Fibroblast of skin of abdomen (primary cell): ENCODE measurements at regions not wholly inside any gene's neighbourhood (a gene's known extent, or its start where the extent isn't known, plus 50 kb on each side); places are given as distances from the start of the nearest gene placed in this dataset.

Experiments used
- DNase-seq: peaks from one replicate; pipeline ENCODE4 v3.0.0-alpha.2; 2013

DNA sequence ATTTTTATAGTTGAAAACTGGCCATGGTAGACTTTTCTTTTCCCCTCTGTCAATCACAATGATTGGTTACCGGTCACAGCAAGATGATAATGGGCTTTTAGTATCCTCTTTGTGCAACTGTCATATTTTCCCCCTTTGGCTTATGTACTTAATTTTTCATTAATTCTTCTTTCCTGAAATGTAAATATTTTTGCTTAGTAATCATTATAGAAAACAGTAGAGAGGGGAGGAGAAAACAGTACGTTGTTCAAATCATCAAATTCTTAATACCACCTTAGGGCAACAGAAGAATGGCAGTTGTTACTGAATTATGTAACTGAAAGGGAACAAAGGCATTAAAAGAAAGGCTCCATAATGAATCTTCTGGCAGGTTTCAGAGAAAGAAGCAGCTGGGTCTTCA, 699.0 kb downstream of the METTL4 start:
- DNase-seq, result no peak

DNA sequence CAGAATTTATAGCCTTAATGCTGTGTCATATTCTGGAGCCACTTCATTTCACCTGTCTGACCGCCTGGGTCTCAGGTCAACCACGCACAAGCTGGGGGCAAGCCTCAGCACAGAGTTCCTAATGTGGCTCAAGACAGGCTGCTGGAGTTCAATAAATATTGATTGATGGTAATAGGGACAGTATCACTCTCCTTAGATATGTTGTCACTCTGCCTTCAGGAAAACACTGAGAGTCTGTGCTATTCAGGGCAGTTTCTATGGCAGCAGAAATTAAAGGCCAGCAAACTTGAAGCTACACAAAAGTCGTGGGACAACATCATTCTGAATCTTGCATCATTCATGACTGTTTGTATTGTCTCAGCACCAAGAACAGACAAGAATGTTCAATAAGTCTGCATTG, 696.1 kb downstream of the METTL4 start:
- DNase-seq, result no peak

DNA sequence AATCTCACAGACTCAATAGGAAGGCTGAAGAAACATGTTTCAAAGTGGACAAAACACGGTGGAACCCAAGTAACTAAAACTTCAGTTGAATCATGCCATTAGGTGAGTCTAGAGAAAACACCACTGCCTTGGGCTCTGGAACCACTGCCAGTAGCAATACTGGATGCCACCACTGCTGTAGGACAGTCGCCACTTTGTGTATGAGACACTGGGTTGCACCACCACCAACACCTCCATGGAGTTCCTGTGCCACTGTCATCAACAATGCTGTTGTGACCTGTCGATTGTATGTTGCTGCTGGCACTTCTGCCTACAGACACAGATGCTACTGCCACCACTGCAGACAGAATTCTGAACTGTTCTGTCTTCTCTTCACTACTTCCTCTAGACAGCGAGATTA, 686.7 kb downstream of the METTL4 start:
- no peak for DNase-seq

DNA sequence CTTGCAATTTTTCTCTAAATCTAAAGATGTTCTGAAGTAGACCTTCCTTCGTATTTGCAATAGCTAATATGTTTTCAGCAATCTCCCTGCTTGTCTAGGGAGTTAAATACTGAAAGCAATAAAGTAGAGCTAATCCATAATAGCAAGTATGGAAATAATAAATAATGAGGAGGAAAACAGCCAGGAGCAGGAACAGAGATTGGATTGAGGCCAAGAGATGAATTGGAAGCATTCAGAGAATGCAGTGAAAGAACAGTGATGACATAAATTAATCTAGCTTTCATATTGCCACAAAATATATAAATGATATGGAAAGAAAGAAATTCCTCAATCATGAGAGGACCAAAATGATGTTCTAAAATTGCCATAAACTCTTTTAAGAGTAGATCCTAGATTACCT, 679.7 kb downstream of the METTL4 start:
- no peak for DNase-seq

DNA sequence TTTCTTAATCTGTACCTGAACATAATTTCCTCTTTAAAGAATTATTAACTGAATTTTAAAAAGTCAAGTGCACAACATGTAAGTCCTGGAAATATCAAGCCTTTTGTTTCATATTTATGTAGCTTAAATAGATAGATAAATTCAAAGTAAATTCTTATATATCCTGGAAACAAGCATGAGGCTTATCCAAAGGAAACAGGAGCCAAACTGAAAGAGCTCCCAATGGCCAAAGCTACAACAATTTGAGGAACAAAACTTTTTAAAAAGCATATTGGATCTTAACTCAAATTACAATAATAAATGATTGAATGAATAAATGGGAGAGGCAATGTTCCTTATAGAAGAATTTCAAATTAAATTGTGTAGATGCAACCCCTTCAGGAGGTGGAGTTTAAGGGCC, 679.1 kb downstream of the METTL4 start:
- DNase-seq, result no peak

DNA sequence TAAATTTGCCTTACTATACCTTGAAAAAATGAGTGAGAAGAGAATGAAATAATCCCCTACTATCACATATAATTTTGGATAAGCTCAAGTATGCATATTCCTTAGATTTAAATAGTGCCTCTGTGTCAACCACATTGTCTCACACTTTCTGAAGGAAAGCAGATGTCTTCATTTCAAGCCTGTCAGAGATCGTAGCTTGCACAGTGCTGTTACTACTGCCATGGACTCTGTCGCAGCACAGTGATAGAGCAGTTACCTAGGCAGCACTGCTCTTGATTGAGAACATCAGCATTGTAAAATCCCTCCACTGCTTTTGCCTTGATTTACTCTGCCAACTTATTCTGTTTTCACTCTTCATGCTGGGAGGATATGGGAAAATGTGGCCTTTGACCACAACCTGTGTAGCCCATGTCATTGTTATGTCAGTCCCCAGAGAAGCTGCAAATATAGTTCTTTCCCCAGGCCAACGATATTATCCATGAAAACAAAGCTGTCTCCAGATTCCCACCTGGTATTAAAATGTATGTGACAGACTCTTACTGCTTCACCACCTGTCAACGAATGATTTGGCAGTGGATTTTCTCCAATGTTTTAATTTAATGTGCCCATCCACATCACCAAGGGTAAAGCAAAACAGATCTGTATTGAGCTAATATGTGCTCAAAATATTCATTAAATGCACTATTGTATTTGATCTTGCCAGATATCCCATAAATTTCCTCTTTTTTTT, 675.7 kb downstream of the METTL4 start:
- DNase-seq, result no peak

DNA sequence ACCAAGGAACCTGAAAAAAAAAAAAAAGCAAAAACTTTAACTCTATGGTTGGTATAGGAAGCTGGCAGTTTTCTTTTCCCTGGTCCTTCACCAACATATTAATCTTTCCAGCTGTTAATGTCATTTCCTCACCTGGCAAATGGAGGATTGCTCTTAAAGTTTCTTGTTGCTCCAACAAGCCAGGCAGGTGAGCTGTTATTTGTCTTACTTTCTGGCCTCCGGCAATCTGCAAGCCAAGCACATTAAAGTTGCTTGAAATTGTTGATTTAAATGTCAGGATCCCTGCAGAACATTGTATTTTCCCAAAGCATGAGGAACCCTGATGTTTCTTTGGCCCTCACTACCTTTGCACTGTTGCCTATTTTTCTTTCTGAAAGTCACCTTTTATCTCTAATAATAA, 664.9 kb downstream of the METTL4 start:
- DNase-seq, result no peak

DNA sequence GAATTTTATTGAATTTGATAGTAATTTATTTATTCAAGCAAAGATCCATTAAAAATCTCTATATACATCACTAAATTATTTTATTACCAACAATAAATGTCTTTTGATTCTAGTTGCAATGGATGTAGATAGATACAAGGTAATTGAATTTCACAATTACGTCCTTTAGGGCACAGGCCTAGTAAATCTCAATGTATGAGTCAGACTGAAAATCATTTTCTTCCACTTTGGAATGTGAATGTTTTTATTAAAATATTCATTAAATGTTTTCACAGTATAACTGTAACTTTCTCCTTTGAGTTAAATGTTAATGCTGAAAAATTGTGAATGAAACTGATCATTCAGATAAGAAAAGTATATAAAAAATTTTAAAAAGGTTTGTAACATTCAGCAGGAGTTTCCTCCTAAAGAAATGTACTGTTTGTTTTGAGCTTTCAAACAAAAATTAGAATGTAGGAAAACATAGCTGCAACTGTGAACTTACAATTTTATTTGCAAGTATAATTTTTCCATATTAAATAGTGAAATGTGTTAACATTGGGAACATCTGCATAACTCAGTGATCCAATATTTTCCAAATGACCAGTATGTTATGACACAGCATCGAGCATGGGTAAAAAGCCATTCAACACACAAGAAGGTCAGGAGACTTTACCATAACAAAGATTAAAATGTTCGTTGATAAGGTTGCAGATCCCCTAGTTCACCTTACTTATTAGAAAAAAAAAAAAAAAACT, 663.7 kb downstream of the METTL4 start:
- DNase-seq, result no peak

DNA sequence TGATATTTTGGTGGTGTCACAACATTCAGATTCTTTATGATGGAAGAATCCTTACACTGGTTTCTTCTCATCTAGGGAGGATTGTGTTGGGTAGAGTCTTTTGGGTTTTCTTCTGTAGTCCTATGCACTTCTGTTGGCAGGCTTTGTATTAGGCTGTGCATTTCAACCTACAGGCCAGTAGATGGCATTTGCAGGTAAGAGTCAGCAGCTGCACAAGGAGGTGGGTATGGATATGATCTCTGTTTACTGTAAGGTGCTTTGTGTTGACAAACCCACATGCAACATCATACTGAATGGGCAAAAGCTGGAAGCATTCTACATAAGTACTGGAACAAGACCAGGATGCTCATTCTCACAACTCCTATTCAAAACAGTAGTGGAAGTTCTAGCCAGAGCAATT, 656.8 kb downstream of the METTL4 start:
- DNase-seq, result no peak

DNA sequence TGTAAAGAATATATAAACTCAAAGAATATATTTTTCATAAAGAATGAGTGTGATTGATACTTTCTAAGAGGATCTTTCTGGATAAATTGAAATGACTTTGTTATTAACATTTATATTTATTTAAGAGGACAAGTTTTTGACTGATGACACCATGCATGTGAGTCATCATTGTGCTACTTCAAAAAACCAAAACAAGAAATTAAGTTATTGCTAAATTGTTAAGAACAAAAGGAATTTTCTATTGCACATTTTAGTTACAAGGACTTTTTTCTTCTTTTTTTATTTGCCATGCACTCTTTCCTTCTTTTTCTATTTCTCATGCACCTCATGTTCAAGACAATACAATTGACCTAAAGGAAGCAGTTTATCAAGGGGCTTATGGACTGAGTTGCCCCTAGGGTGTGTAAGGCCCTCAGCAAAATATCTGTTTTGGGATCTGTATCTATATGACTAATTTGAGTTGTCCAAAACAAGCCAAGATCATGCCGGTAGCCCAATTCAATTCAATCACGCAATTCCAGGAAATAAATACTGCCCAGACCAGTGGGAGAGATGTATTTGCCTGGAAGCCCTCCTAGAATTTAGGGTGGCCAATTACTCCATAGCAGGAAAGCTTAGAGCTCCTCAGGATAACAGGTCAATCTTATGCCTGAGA, 654.3 kb downstream of the METTL4 start:
- DNase-seq, result no peak

DNA sequence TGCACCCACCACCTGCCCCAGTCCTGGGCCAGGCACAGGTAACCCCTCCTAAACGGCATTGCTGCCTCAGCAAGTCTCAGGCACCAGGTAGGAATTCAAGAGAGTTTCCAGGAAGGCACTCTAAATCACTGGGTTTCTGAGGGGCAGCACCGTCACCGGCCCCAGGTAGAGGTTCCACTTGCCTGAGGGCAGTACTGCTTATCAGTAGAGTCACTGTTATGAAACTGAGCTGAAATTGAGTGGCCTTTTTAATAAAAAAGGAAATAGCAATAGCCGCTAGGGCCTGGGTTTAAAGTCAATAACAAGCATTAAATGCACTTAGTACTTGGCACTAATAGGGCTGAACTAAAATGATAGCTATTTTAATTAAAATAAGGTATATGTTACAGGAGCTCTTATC, 653.7 kb downstream of the METTL4 start:
- DNase-seq, result no peak

DNA sequence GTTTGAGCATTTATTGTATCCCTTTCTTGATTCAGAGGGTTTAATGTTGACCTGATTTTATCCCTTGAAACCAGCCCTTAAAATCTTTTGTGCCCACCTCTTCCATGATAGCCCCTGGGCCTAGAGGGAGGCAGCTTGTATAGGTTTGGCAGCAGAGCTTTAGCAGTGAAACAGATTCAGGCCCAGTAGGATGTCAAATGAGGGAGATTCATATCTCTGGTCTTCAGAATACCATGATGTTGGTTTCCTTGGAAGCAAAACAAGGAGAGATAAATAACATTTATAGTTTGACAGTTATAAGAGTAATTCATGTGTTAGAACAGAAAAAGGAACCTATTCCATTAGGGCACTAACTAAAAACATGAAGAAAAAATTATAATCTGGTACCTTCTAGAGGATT, 649.2 kb downstream of the METTL4 start:
- DNase-seq, result no peak

DNA sequence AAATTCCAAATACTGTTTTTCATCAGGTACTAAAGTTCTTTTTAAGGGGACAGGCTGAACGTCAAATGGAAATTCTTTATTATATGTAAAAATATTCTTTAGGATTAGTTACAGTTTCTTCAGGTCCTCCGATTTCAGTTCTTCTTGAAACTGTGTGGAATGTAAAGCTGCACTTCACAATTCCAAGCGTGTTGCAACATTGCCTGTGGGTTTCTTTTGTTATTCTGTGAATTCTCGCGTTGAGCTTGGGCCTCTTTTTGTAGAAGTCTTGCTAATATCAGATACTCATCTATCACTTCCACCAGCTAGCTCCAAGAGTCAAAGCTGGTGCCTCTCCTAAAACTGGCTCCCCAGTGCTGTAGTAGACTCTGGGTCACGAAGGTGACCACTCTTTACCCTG, 642.6 kb downstream of the METTL4 start:
- DNase-seq, result no peak

DNA sequence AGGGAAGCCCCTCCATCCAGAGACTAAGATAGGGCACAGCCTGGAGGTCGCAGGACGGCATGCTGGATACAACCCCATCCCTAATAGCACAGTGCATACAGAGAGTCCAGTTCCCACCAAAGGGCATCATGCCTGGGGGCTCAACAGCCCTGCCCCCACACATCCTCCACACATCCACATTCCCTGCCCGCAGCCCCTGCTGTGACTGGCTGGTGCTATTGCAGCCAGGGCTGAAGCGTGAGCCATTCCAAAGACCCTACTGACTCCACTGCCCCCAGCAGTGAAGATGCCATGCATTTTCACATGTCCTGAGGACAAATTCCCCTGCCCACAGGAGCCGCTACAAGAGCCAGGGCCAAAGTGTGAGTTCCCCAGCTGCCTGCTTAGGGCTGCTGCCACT, 641.6 kb downstream of the METTL4 start:
- no peak for DNase-seq

DNA sequence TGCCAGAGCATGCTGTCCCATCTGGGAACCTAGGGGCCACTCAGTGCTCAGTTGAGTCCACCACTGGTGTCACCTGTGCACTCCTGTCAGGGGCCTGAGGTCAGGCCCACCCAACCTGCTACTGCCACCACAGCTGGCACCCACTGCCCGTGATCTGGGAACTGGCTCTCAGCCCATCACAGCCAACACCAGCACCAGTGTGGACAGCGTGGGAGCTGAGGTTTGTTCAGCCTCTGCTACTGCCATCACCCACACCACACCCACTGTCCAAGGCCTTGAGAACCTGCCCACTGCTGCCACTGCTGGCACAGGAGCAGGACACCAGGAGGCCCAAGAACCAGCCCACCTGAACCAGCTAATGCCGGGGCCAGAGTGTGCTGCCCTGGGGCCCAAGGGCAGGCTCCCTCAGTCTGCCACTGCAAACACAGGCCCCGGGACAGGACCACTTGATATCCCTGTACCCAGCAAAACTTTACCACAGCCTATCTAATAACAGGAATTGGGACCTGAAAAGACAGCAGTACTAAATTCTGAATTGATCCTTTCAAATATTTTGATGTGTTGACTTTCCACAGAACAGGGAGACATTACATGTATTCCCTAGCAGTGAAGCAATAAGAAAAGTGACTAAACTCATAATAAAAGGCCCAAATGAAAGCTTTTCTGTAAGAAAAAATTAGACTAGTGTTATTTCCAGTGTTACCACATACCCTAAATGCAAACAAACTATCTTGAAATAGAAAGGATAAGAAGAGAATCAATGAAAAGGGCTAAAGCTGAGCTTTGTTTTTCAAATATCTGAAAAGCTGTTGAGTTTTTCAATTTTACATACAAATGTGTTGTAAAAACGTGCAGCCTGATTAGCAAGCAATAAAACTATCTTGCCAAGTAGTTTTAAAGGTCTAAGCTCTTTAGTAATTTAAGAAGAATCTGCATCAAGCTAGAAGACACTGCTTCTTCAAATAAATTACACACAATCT, 640.7 kb downstream of the METTL4 start:
- no peak for DNase-seq

DNA sequence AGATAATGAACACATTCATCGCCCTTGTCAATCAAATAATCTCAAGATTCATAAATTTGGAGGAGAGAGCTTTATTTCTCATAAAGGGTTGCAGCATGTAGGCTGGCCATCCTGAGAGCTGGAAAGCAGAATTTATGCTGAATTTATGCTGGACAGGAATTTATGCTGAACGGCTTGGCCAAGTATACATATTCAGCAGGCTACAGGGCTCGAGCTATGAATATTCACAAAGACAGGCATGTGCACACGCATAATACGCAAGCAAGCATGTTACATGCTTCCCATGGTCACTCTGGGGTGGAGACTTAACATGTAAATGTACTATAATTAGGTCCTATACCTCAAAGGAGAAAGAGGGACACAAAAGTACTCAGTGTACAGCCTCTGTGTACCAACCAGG, 618.8 kb downstream of the METTL4 start:
- no peak for DNase-seq

DNA sequence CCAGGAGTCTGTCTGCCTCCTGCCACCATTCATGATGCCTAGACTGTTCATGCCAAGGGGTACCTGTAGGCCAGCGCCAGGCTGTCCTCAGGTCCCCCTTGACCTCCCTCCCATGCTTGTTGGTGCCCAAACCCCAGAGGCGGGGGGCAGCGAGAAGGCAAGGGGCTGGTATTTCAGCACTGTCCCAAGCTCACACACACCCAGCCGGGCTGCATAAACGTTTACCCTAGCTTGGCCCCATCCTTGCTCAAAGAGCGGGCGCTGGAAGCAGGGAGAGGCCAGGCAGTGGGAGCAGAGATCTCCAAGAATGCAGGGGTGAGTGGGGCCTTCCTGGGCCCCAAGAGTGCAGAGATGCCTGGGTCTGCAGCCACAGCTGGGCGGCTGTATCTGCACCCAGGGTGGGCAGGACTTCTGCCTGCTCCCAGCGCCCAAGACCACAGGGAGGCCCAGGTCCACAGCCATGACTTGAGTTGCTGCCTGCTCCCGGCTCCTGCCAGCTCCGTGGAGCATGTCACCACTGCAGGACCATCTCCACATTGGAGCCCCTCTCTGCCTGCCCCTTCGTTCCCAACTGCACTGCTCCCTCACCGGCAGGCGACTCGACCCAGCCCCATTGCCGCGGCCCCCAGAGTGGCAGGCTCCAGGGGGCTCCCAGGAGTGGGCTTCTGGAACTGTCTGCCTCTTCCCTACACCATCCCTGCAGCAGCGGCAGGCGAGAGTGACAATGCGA, 616.6 kb downstream of the METTL4 start:
- no peak for DNase-seq

DNA sequence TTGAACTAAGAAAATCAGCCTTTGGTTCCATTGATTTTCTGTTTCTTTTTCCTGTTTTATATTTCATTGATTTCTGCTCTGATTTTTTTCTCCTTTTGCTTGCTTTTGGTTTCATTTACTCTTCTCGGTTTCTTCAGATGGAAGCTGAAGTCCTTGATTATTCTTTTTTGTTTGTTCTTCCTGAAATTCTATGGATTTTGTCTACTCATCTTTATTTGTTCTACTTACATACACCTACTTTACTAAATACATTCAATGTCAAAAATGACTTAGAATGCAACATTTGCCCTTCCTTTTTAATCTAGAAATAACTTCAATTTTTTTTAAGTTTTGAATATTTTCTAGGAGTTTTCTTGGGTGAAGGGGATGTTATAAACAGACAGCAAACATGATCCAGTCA, 612.5 kb downstream of the METTL4 start:
- DNase-seq, result no peak

DNA sequence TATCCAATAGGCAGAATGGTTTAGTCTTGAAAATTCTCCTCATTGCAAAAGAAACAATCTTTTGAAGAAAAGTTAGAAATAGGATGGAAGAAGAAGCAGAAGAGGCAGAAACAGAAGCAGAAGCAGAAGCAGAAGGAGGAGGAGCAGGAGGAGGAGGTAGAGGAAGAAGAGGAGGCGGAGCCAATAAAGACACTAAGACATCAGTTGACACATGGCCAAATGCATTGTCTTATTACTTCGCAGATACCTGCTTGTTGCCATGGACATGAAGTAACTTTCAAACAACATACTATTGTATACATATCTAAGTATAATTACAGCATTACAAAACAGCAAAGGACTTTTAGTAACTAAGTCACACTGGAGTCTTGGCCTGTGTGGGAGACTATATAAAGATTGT, 606.3 kb downstream of the METTL4 start:
- no peak for DNase-seq

DNA sequence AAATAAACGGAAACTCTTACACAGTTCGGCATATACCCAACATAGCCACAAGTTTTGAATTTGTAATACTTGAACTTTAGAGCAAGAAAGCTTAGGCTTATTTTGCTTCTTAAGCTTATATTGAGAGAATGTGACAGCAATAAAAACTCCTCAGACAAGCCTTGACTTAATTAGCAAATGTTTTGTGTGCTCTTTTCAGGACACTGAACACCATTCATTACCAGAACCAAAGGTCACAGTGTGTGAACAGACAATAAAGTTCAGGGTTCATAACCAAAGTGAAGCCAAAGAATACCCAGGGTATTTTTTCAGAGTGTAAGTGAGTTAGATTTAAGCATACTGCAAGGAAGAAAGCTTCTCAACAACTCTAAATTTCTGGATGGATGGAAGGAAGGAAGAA, 605.8 kb downstream of the METTL4 start:
- no peak for DNase-seq

DNA sequence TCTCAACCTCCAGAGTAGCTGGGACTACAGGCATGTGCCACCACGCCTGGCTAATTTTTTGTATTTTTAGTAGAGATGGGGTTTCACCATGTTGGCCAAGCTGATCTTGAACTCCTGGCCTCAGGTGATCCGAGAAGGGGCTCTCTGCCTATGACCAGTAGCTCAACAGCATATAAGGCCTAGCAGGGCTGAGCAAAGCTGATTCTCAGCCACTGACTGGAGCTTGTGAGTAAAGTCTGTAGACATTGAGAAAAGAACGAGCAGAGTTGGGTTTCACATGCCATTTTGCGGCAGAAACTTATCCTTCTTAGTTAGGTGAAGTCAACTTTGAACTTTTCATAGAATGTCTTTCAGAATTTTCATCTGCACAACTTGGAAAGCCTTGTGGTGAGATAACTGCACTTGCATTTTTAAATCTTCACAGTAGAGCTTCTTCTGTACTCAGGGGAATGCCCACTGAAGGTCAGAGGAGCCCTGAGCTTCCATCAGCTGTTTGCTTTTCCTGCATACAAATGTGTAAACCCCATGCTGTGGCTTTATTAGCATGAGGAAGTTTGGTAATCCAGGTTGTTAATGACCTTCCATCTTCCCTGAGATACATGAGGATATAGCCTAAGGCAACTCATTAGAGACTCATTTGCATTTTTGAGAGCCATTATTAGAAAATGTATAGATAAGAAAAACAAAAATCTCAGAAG, 602.4 kb downstream of the METTL4 start:
- no peak for DNase-seq
